Jurkat, Clone E6-1 (cell line): ENCODE measurements at regions not wholly inside any gene's neighbourhood (a gene's known extent, or its start where the extent isn't known, plus 50 kb on each side); places are given as distances from the start of the nearest gene placed in this dataset.
"Not testable (repeated sequence)": the region's sequence is repeated elsewhere in the genome, so short reads cannot be mapped to it uniquely, and the experiment has no call there.

Experiments
- DNase-seq: peaks from one replicate; pipeline ENCODE4 v3.0.0-alpha.2; 2011; ENCODE audit warnings: low read depth, low spot score
- H3K4me3 ChIP-seq: 2 replicates; pipeline ENCODE4 v1.5.1; 2011; ENCODE audit warnings: mild to moderate bottlenecking, low read length, control low read depth, moderate library complexity

DNA sequence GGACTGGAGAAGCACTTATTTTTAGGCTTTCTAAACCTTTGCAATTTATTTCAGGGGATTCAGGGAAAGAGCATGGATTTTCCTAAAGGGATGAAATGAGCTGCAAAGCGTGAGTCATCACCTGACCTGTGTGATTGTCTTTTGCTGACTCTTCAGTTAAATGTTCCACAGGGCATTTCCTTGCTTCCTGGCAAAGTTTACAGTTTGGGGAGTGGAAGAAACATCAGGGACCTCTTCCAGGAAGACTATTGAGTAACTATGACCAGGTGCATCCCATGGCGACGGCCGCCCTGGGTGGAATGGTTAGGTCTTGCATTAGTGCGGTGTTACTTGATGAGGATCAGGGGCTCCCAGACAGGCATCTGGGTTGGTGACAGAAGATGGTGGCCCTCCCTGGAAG, 79.5 kb upstream of the SIPA1L2 start:
- no peak for DNase-seq
- H3K4me3 ChIP-seq, result no peak overlapping the region

DNA sequence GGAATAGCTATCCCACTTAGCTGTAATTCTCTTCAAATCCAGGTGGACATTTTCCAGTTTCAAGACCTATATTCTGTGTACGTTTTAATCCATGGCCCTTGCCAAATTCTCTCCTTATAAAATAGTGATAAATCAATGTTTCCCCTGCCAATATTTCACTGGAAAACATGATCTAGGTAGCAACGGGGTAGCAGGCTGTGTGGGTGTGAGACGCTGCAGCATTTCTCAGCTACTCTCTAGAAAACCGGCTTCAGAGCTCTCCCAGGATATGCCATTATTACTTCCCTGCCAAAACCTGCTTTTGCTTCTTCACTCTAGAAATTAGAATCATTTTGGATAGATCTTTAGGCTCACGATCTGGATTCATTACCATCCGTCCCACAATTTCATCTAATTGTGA, 82.1 kb upstream of the SIPA1L2 start:
- no peak for DNase-seq
- no peak overlapping the region for H3K4me3 ChIP-seq

DNA sequence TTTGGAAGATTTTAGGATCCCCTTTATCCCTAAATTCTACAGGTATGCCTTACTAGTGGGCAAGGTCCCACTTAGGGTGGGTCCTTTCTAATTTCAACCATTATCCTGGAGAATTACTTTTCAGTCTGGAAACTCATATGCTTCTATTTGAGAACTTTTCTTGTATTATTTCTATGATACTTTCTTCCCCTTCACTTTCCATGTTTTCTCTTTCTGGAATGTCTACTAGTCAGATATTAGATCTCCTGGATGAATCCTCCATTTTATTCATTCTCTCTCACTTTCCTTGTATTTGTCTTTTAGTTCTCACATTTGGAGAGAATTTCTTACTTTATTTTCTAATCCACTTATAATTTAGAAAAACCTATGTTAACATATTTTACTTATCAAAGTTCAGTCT, 83.9 kb upstream of the SIPA1L2 start:
- DNase-seq, result no peak
- no peak overlapping the region for H3K4me3 ChIP-seq

DNA sequence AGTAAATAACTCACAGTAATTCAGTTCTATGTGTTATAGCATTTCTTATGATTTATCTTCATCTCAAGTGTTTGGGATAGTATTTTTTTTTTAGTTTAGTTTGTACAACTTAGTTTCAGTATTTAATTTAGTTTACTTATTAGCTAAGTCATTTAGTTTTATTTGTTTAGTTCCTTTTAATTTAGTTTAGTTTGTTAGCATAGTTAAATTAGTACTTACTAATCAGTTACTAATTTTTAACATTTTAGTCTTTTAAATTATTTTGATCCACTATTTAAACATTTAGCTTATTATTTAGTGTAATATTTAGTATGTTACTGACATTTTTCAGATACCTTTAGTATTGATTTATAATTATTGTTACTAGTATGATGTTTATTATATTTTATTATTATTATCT, 85.2 kb upstream of the SIPA1L2 start:
- H3K4me3 ChIP-seq, result no peak overlapping the region
- no peak for DNase-seq

DNA sequence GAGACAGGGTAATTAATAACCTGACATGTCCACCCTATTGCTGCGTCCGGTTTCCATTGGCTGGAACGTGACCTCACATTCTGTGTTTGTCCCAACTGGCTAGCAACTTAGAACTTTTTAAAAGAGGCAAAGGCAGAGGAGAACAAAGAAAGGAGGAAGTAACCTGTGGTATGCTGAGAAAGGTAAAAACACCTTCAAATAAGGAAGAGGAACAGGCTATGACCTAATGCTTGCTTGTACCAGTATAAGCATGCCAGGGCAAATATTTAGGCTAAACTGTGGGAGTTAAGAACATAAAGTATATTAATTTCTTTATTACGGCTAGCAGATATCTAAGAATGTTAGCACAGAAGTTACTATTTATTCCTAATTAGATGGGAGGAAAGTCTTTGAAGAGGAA, 87.3 kb upstream of the MAP10 start:
- not testable (repeated sequence) for DNase-seq, H3K4me3 ChIP-seq

DNA sequence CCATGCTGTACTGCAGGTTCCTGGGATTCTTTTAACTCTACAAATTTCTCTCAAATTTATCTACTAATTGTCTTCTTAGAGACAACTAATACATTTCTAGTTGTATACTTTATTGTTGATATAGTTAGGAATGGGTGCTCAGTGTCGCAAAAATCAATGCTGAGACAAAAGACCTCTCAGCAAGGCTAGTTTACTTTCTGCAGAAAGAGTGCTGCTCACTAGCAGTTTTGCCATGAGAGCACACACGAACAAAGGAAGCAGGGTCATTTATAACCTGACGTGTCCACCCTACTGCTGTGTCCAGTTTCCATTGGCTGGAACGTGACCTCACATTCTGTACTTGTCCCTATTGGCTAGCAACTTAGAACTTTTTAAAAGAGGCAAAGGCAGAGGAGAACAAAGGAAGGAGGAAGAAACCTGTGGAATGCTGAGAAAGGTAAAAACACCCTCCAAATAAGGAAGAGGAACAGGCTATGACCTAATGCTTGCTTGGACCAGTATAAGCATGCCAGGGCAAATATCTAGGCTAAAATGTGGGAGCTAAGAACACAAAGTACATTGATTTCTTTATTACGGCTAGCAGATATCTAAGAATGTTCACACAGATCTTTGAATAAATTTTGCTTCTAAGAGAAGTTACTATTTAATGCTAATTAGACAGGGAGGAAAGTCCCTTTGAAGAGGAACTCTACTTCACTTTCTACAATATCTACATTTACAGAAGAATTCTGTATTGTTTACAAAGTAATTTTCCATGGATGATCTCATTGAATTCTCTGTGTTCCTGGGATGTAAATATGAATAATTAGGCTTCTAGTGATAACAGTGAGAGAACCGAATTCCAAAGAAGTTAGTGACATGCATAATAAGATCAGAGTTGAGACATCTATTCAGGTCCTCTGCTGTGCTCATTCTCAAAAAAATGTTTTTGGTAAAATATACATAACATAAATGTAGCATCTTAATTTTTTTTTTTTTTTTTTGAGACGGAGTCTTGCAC, 86.0 kb upstream of the MAP10 start:
- H3K4me3 ChIP-seq, result no peak overlapping the region
- DNase-seq, result no peak

DNA sequence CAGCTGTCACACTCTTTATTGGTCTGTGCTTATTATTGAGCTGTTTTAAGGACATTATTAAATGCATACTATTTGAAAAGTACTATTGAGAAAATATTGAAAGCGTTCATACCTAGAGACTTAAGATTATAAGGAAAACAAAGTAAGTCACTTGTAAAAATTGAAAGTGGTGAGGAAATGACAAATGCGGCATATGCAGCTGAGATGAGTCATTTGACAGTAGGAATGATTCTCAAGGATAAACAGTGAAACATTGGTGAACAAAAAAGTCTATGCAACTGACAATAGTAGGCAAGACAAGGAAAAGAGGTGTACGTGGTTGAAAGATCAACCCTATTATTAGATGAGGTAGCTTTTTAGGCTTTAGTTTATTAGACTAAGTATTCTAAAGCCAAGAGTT, 82.6 kb upstream of the MAP10 start:
- no peak for DNase-seq
- H3K4me3 ChIP-seq, result no peak overlapping the region

DNA sequence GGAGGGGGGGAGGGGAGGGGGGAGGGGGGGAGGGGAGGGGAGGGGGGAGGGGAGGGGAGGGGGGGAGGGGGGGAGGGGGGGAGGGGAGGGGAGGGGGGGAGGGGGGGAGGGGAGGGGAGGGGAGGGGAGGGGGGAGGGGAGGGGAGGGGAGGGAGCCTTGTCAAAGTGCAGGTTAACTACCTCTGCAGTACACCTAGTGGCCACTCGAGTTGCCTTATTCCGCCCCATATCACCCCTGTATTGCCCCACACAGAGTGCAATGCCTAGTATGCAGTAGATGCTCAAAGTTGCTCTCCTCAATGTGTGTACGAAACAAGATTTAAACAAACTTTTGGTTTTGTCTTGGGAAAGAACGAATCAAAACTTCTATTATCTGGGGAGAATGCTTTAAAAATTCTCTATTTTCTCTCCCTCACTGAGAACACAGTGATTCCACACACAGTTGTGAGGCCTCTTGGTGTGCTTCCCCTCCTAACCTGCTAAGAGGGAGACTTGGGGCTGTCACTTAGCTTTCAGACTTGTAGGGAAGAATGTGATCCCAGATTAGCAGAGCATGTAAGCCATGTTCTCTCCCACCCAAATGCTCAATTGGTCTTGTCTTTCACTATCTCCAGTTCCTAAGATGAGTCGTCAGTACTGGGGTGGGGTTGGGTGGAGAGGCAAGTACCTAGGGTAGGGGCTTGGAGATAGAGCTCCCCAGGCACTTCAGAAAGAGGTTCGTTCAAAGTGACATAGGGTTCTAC, 79.7 kb upstream of the MAP10 start:
- peak; percentile 39 for DNase-seq
- H3K4me3 ChIP-seq, result no peak overlapping the region

DNA sequence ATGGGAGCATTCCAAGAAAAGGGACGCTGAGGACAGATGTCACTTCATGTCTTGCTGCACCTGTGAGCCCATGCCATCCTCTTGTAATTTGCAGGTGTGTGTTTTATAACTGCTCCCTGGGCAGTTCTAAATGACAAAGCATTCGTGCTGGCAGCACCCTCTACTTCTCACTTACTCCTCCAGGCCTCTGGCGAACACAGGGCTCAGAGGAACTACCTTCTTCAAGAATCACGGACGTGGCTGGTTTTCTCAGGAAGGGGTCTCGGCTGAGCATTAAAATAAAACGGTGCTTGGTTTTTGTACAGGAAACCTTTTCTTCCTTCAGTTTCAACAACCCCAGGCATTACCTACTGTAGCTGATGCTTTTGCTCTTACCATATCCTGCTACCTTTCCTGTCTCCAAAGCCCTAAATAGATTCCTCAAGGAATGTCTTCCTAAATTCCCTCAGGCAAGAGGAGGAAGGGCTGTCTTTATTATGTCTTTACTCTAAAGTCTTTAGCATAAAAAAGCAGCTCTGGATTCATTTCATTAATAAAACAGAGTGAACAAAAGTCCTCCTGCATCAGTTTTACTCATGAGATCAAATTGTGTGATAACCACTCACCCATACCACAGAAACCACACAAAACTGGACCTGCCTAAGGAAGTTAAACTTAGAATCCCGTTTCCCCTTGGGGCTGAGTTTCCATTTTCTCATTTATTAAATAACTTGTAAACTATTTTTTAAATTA, 79.0 kb upstream of the MAP10 start:
- peak; percentile 55 for DNase-seq
- no peak overlapping the region for H3K4me3 ChIP-seq

DNA sequence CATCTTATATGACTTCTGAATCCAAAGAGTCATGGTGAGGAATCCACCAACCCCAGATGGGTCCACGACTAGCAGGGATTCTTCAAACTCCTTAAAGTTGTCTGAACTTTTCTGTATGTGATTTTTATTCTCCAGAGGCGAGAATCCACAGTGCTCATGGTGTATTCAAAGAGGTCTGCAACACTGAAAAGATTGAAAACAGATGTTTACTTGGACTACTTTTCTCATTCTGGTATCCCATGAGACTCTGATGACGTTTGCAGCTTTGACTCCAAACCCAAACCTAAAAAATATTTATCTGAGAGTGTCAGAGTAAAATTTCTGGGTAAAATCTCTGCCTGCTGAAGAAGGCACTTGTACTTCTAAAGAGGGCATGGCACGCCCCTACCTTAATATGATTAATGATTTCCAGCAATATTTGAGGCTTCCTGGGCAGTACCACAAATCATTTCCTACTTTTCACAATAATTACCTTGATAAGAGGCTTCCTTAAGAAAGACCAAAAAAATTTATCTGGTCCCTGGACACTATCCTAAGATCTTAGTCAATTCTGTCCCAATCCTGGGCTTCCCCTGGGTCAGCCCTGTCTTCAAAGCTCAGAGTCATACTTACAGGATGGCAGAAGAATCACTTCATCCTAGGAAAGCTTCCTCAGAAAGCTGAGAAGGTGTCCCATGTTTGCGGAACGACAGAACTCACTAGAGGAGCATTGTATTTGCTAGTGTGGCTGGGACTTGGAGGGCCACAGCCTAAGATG, 76.5 kb upstream of the MAP10 start:
- no peak for DNase-seq
- no peak overlapping the region for H3K4me3 ChIP-seq

DNA sequence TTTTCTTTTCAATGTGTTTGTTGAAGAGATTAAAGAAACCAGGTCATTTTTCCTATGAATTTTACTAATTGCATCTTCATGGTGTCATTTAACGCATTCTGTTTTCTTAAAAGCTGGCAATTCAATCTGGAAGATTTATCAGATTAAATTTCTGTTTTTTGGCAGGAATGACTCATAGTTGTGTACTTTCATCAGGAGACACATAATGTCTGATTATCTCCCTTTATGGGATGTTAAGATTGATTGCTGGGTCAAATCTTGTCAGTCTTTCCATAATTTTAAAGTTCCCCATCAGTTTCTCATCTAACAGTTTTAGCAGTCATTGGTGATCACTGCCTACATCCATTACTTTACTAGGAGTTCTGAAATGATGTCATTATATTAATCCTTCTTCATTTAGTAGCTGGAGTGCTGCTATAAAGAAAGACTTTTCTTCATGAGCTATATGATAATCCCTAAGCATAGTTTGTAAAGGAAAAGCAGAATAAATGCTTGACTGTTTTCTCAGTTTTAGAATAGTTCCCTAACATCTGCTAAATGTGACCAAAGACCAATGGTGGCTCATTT, 72.8 kb upstream of the MAP10 start:
- DNase-seq, result no peak
- no peak overlapping the region for H3K4me3 ChIP-seq

DNA sequence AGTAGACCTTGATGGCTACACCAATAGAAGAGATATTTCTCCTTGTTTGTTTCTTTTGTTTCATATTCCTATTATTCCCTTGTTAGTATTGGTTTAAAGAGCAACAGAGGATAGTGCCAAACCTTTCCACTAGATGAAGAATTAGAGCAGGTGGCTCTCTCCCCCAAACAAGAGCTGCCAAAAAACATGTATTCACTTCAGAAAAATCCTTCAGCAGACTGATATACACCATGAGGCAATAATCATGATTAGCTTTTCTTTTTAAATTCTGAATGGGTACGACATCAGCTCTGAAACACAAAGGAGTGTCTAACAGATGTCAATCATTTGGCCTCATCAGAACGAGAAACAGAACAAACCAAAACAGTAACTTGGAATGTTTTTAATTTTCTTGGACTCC, 67.3 kb upstream of the MAP10 start:
- DNase-seq, result no peak
- no peak overlapping the region for H3K4me3 ChIP-seq

DNA sequence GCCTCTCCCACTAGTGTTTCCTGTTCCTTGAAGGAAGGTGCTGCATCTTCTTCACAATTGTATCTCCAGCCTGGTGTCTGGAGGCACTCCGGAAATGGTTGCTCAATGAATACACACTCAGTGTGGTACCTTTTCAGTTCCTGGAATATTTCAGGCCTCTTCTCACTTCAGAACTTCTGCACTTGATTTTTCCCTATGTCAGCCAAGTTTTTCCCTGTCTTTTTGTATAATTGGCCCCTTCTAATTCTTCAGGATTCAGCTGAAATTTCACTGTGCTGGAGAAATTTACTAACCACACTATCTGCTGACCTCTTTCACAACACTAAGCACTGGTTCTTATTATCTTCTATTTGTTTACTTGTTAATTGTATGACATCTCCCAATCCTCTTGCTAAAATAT, 61.2 kb upstream of the MAP10 start:
- H3K4me3 ChIP-seq, result no peak overlapping the region
- no peak for DNase-seq

DNA sequence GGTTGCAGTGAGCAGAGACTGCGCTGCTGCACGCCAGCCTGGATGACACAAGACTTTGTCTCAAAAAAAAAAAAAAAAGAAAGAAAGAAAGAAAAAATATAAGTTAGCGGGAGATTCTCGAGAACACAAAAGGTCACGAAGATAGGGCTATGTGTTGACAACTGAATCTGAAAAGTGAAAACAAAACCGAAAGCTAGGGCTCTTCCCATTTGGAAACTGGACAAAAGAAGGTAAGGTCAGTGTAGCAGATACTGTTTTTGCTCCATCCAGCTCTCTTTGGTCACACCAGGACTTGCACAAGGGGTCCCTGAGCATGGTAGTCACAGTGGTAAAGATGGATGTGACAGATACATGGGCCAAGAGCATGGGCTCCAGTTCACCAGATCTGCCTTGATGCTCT, 60.4 kb upstream of the MAP10 start:
- no peak overlapping the region for H3K4me3 ChIP-seq
- DNase-seq, result no peak

DNA sequence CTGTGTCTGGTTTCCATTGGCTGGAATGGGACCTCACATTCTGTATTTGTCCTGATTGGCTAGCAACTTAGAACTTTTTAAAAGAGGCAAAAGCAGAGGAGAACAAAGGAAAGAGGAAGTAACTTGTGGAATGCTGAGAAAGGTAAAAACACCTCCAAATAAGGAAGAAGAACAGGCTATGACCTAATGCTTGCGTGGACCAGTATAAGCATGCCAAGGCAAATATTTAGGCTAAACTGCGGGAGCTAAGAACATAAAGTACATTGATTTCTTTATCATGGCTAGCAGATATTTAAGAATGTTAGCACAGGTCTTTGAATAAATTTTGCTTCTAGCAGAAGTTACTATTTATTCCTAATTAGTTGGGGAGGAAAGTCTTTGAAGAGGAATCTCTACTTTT, 59.5 kb upstream of the MAP10 start:
- not testable (repeated sequence) for H3K4me3 ChIP-seq, DNase-seq

DNA sequence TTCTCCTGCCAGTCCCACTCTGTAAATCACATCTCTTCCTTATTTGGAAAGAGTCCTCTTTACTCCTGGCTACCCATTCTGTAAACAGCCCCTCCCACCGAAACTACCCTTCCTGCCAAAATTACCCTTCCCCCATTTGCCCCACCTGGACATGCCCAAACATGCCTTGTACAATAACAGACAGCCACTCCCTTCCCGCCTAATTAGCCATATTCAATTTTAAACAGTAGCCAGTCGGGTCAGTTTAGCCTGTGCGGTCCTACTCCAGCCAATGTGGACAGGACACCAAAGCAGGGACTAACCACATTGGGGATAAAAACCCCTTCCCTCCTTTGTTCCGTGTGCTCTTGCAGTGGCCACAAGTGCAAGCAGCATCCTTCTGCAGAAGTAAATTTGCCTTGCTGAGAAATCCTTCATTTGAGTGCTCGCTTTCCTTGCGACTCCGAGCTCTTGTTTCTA, 56.3 kb upstream of the MAP10 start:
- DNase-seq, result no peak
- no peak overlapping the region for H3K4me3 ChIP-seq

DNA sequence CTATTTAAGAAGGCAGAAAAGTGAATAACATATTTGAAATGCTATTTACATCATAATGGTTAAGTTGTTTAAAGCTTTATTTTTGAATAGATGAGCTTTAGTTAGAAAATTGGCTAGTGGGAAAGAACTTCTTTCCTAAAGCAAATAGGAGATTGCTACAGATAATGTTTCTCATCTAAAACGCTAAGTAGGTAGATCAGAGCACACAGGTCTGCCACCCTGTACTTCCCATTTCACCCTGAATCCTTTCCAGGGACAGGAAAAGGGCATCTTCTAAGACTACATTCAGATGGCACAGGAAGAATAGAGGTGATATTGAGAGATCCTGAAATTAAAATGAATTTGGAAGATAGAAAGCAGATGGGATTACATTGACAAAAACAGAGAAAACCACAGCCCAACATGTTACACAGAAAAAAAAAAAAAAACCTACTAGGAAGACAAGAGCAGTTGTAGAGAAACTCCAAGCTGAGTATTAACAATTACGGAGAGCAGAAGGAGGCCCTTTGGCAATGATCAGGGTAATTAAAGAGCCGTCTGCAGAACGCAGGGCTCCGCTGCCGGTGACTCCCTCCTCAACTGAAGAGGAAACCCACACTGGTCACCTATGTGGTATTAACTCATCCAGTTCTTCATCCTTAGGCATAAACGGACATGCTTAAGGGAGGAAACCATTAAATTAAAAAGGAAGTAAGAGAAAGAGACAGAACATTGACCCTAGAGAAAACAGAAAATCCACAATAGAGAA, 53.6 kb upstream of the MAP10 start:
- DNase-seq, result no peak
- H3K4me3 ChIP-seq, result no peak overlapping the region

DNA sequence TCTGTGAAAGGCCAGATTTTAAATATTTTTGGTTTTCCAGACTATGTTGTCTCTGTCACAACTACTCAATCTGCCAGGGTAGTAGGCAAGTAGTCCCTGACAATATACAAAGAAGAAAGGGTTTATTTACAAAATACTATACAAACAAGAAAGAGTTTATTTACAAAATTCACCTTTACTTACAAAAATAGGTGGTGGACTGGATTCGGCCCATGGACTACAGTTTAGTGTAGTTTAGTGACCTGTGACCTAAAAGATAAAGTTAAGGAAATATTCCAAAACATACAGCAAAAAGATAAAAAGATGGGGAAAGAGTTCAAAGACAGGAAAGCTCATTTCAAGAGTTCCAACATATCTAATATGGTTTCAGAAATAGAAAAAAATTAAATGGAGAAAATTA, 52.9 kb upstream of the MAP10 start:
- DNase-seq, result no peak

More for the DNA sequence above, 52.9 kb upstream of the MAP10 start:
- H3K4me3 ChIP-seq, result no peak overlapping the region
